Urinary bladder (tissue), 3 donors: ENCODE measurements at regions not wholly inside any gene's neighbourhood (a gene's known extent, or its start where the extent isn't known, plus 50 kb on each side); places are given as distances from the start of the nearest gene placed in this dataset.
"Not testable (repeated sequence)": the region's sequence is repeated elsewhere in the genome, so short reads cannot be mapped to it uniquely, and the experiment has no call there.

ENCODE experiments used
- DNase-seq: peaks from one replicate; pipeline ENCODE4 v3.0.0-alpha.2; 2015; ENCODE audit errors: extremely low spot score
- H3K27ac ChIP-seq: one replicate; pipeline ENCODE4 v1.5.1; 2013; ENCODE audit warnings: low read depth, mild to moderate bottlenecking, moderate library complexity
- H3K36me3 ChIP-seq: one replicate; pipeline ENCODE4 v1.6.1; 2013; ENCODE audit warnings: mild to moderate bottlenecking, moderate library complexity; ENCODE audit not compliant: insufficient read depth
- H3K4me1 ChIP-seq: one replicate; pipeline ENCODE4 v1.6.1; 2013; ENCODE audit warnings: mild to moderate bottlenecking, moderate library complexity; ENCODE audit not compliant: insufficient read depth
- H3K4me3 ChIP-seq: one replicate; pipeline ENCODE4 v1.5.1; 2013; ENCODE audit warnings: low read depth, low read length
- WGBS: extraction: QIAGEN DNeasy Blood & Tissue Kit; methylation state at CpG from one replicate; pipeline ENCODE4 v1.1.7; 2013; 5-methylcytosine and 5-hydroxymethylcytosine counted together
- donor health status: healthy with polysubstance abuse.
- donor health status: healthy.

DNA sequence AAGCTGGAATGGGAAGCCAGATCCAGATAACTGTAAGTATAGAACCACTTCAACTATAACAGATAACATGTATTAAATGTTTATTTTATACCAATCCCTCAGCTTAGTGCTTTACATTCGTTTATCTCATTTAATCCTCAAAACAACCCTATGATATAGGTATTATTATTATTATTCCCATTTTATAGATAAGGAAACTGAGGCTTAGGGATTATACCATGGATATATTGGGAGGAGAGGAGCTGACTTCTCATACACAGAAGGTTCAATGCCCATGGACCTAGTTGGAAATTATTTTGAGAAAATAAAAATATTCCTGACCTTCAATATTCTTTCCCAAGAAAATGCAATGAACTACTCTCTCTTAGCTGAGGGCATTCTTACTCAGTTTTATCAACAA is 140.4 kb upstream of the C11orf58 start:
- Histone ChIP-seq H3K4me1 (no peaks in the 10 kb centered on the region), H3K4me3 (no peak overlapping the region), H3K36me3 (no peaks in the 10 kb centered on the region), H3K27ac (no peak overlapping the region)
- no peak for DNase-seq
- WGBS = 32% methylated on average over 1 of the region's 1 CpG

DNA sequence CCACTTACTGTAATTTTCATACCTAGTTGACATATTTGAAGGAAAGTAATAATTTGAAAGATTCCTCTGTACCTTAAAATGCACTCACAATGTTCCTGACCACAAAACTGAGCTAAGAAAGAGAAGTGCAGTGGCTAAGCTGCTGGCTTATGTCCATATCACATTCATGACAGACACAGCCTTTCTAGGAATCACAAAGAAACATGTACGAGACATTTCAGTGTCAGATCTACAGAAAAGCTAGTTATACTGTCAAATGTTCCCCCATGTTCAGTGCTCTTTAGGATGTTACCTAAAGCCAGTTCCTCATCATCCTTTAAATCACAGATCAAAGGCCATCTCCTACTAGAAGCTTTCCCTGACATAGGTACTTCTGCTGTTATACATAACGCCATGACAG is 142.2 kb upstream of the C11orf58 start:
- 80% methylated on average over 2 of the region's 2 CpGs for WGBS
- H3K4me1 ChIP-seq = no peaks in the 10 kb centered on the region
- H3K27ac ChIP-seq = no peak overlapping the region
- DNase-seq = no peak
- no peak overlapping the region for H3K4me3 ChIP-seq
- H3K36me3 ChIP-seq = no peaks in the 10 kb centered on the region

- H3K27ac ChIP-seq = no peak overlapping the region
- no peaks in the 10 kb centered on the region for H3K36me3 ChIP-seq
- H3K4me3 ChIP-seq = no peak overlapping the region
- H3K4me1 ChIP-seq = no peaks in the 10 kb centered on the region
- DNase-seq = no peak
These were observed 147.3 kb upstream of the C11orf58 start for GRCh38 chr11:16591157-16591556.

GRCh38 chr11:16587670-16588069 is 150.8 kb upstream of the C11orf58 start:
- no peaks in the 10 kb centered on the region for H3K36me3 ChIP-seq
- no peak overlapping the region for H3K27ac ChIP-seq
- H3K4me3 ChIP-seq = no peak overlapping the region
- no peaks in the 10 kb centered on the region for H3K4me1 ChIP-seq
- WGBS = 39% methylated on average over 1 of the region's 1 CpG
- DNase-seq = no peak

- Histone ChIP-seq H3K36me3 (no peaks in the 10 kb centered on the region), H3K4me1 (no peaks in the 10 kb centered on the region), H3K27ac (no peak overlapping the region), H3K4me3 (no peak overlapping the region)
- 84% methylated on average over 2 of the region's 2 CpGs for whole genome bisulfite sequencing
- no peak for DNase-seq
These were observed 153.9 kb upstream of the C11orf58 start for GRCh38 chr11:16584569-16584968.

DNA sequence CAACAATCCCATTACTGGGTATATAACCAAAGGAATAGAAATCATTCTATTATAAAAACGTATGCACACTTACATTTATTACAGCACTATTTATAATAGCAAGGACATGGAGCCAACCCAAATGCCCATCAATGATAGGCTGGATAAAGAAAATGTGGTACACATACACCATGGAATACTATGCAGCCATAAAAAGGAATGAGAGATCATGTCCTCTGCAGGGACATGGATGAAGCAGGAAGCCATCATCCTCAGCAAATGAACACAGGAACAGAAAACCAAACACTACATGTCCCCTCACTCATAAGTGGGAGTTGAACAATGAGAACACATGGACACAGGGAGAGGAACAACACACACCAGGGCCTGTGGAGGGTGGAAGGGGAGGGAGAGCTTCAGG is 157.4 kb upstream of the C11orf58 start:
- H3K4me3 ChIP-seq, H3K36me3 ChIP-seq, H3K27ac ChIP-seq, DNase-seq, H3K4me1 ChIP-seq: not testable (repeated sequence)
- 76% methylated on average over 1 of the region's 1 CpG for WGBS

- H3K27ac ChIP-seq = no peak overlapping the region
- no peaks in the 10 kb centered on the region for H3K36me3 ChIP-seq
- WGBS = 79% methylated on average over 1 of the region's 1 CpG
- DNase-seq = no peak
- H3K4me3 ChIP-seq = no peak overlapping the region
- H3K4me1 ChIP-seq = no peaks in the 10 kb centered on the region
These were observed 161.0 kb upstream of the C11orf58 start for GRCh38 chr11:16577490-16577889.

DNA sequence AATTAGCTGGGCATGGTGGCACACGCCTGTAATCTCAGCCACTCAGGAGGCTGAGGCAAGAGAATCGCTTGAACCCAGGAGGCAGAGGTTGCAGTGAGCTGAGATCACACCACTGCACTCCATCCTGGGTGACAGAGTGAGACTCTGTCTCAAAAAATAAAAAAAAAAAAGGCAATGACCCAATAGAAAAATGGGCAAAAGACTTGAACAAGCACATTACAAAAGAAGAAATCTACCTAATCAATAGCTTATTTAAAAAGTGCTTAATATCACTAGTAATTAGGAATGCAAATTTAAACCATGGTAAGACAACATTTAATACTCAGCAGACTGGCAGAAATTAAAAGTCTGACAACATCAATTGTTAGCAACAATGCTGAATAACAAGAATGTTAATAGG is 163.6 kb upstream of the C11orf58 start:
- H3K4me3 ChIP-seq, H3K4me1 ChIP-seq, H3K36me3 ChIP-seq, DNase-seq, H3K27ac ChIP-seq: not testable (repeated sequence)
- WGBS = 98% methylated on average over 2 of the region's 2 CpGs

DNA sequence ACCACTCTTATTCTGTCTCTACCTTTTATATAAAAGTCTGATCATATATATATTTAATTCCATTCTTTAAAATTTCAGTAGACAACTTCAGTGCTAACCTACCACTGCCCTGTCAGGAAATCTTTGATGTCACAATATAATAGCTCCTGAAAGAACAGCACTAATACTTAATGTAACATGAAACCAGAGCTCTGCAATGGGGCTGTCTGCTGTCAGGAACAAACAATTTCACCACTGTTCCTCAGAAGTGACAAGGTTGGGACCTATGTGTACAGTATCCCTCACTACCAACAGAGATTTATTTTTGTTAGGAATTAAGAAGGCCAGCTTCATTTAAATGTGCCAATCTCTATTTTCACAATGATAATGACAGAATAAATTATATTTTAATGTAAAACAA is 165.5 kb upstream of the C11orf58 start:
- Histone ChIP-seq H3K4me1 (no peaks in the 10 kb centered on the region), H3K36me3 (no peaks in the 10 kb centered on the region), H3K27ac (no peak overlapping the region), H3K4me3 (no peak overlapping the region)
- DNase-seq = no peak

GRCh38 chr11:16561150-16561549 is 177.3 kb upstream of the C11orf58 start:
- DNase-seq = no peak
- Histone ChIP-seq H3K4me3 (no peak overlapping the region), H3K36me3 (no peaks in the 10 kb centered on the region), H3K27ac (no peak overlapping the region), H3K4me1 (no peaks in the 10 kb centered on the region)

DNA sequence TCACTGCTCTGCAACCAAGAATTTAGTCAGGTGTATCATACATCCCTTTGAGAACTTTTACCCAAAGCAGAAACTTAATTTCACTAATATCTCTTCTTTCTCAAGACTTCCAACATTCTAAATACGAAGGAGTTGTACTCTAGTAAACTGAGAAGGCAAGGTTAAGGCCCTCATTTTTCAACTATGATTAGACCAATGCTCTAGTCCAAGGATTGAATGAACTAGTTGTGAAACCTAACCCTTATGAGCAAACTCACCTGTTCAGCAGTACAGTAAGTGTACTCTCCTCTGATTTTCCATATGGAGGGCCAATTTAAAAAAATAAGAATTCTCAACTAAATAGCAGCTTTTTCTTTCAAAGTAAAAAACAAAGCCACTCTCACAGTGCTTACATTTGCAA is 180.0 kb upstream of the C11orf58 start:
- Histone ChIP-seq H3K27ac (no peak overlapping the region), H3K4me3 (no peak overlapping the region), H3K4me1 (no peaks in the 10 kb centered on the region), H3K36me3 (no peaks in the 10 kb centered on the region)
- WGBS = 80% methylated on average over 1 of the region's 1 CpG
- DNase-seq = no peak

- H3K4me1 ChIP-seq = no peaks in the 10 kb centered on the region
- no peak overlapping the region for H3K27ac ChIP-seq
- H3K36me3 ChIP-seq = no peaks in the 10 kb centered on the region
- no peak for DNase-seq
- WGBS = 60% methylated on average over 2 of the region's 2 CpGs
- H3K4me3 ChIP-seq = no peak overlapping the region
These were observed 182.5 kb upstream of the C11orf58 start for GRCh38 chr11:16555956-16556355.

GRCh38 chr11:16554361-16554760 is 184.1 kb upstream of the C11orf58 start:
- 77% methylated on average over 2 of the region's 2 CpGs for WGBS
- DNase-seq = no peak

GRCh38 chr11:16547879-16548278 is 190.6 kb upstream of the C11orf58 start:
- Histone ChIP-seq H3K27ac (no peak overlapping the region), H3K36me3 (no peaks in the 10 kb centered on the region), H3K4me3 (no peak overlapping the region), H3K4me1 (no peaks in the 10 kb centered on the region)
- WGBS = 96% methylated on average over 4 of the region's 4 CpGs
- no peak for DNase-seq

More at GRCh38 chr11:16554361-16554760, 184.1 kb upstream of the C11orf58 start:
- H3K27ac ChIP-seq = no peak overlapping the region
- H3K36me3 ChIP-seq = no peaks in the 10 kb centered on the region
- H3K4me3 ChIP-seq = no peak overlapping the region
- no peaks in the 10 kb centered on the region for H3K4me1 ChIP-seq

GRCh38 chr11:16543642-16544041 is 187.3 kb upstream of the SOX6 start:
- WGBS = 92% methylated on average over 1 of the region's 1 CpG
- no peak for DNase-seq
- Histone ChIP-seq H3K4me3 (no peak overlapping the region), H3K36me3 (no peaks in the 10 kb centered on the region), H3K27ac (no peak overlapping the region), H3K4me1 (no peaks in the 10 kb centered on the region)
